Mucosa of descending colon (tissue), 3 donors: ENCODE measurements at regions not wholly inside any gene's neighbourhood (a gene's known extent, or its start where the extent isn't known, plus 50 kb on each side); places are given as distances from the start of the nearest gene placed in this dataset.

Source experiments
- ATAC-seq: fragments of 200-7000 bp; cut with Tn5 transposase; one replicate; pipeline ENCODE4 v1.9.1; 2020; ENCODE audit warnings: mild to moderate bottlenecking, moderate library complexity
- DNase-seq, 3 donors: peaks; one replicate each; pipeline ENCODE4 v3.0.0-alpha.2; 2020
- H3K36me3 ChIP-seq: fragments of 200-600 bp; one replicate; pipeline ENCODE4 v1.8.0; 2021; ENCODE audit warnings: low read depth, mild to moderate bottlenecking
- H3K4me1 ChIP-seq: fragments of 200-600 bp; one replicate; pipeline ENCODE4 v1.8.0; 2021; ENCODE audit warnings: low read depth, mild to moderate bottlenecking
- H3K4me3 ChIP-seq: fragments of 200-600 bp; one replicate; pipeline ENCODE4 v1.8.0; 2021; ENCODE audit warnings: mild to moderate bottlenecking
- H3K9me3 ChIP-seq: fragments of 200-600 bp; one replicate; pipeline ENCODE4 v1.8.0; 2021; ENCODE audit warnings: mild to moderate bottlenecking
- intact Hi-C, 2 donors: fragments of 100-400 bp; cut with DNase I in 1 of 2; cut with micrococcal nuclease in 1 of 2; formaldehyde crosslinking; loops; one replicate each; pipeline versions ENCODE4 v1.11.0 to v1.11.1; 2022; cut with DNase I, micrococcal nuclease
- TF ChIP-seq, protein P1 (sequence below): fragments of 200-600 bp; IDR thresholded peaks from one replicate; pipeline ENCODE4 v1.8.0; 2022; ENCODE audit warnings: antibody characterized with exemption, mild to moderate bottlenecking
- donor health status: DM: no; HTN: no; CAD: no; lungs with moderate emphysema.
- donor health status: DM: no; HTN: no; CAD: no.
- donor health status: DM: no; HTN: yes; CAD: no.

DNA sequence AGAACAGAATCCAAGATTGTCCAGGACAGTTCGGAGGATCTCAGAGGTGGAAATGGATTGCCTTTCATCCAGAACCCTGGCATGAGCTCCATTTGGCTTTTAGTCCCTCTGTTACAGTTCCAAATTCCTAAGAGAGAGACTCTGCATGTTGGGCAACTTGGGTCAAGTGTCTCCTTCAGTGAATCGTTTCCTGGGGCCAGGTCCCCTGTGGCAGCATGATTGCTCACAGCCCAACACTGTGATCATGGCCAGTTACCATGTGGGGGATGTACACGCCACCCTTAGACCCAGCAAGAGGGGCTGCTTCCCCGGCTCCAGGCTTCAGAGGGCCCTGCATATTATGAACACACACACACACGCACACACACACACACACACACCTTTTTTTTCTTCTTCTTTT, 118.6 kb upstream of the GLI2 start:
- DNase-seq: no peak
- H3K4me1 ChIP-seq: no peaks in the 10 kb centered on the region
- H3K4me3 ChIP-seq: no peak overlapping the region
- intact Hi-C loops: no loop called here
- H3K36me3 ChIP-seq: no peaks in the 10 kb centered on the region
- TF ChIP-seq, protein P1, sequence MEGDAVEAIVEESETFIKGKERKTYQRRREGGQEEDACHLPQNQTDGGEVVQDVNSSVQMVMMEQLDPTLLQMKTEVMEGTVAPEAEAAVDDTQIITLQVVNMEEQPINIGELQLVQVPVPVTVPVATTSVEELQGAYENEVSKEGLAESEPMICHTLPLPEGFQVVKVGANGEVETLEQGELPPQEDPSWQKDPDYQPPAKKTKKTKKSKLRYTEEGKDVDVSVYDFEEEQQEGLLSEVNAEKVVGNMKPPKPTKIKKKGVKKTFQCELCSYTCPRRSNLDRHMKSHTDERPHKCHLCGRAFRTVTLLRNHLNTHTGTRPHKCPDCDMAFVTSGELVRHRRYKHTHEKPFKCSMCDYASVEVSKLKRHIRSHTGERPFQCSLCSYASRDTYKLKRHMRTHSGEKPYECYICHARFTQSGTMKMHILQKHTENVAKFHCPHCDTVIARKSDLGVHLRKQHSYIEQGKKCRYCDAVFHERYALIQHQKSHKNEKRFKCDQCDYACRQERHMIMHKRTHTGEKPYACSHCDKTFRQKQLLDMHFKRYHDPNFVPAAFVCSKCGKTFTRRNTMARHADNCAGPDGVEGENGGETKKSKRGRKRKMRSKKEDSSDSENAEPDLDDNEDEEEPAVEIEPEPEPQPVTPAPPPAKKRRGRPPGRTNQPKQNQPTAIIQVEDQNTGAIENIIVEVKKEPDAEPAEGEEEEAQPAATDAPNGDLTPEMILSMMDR: no peak
- H3K9me3 ChIP-seq: no peaks in the 10 kb centered on the region
- no peak for ATAC-seq

DNA sequence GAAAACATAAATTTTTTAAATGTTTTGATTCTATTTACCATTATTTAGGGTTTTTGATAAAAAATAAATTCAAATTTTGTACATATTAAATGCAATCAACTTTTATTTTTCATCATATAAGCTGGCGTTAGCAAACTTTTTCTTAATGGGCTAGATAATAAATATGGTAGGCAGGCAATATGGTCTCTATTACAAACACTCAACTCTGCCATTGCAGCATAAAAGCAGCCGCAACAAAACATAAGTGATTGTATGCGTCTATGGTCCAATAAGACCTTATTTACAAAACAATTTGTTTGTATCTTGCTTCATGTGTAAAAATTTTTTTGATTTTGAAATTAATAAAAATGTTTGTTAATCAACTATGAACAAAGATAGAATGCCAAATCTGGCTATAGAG, 116.8 kb upstream of the GLI2 start:
- H3K4me1 ChIP-seq: no peaks in the 10 kb centered on the region
- intact Hi-C loops: no loop called here
- TF ChIP-seq, protein P1: no peak

DNA sequence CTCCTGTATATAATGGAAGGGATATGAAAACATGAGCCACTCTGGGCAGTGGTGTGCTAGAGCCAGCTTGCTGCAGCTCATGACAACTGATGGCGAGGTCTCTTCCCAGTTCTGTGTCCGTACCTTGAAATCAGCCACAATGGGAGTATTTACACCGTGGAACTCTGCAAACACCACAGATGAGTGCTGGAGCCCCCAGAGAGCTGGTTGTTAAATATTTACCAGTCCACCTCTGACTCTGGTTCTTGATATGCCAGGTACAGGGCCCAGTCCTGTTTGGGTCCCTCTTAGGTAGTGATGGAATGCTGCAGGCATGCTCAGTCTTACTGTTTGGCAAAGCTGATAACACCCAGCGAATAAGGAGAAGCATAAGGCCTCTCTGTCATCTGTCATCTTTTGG, 116.1 kb upstream of the GLI2 start:
- no peak for DNase-seq
- ATAC-seq: no peak
- Histone ChIP-seq H3K9me3 (no peaks in the 10 kb centered on the region), H3K36me3 (no peaks in the 10 kb centered on the region), H3K4me3 (no peak overlapping the region), H3K4me1 (no peaks in the 10 kb centered on the region)
- TF ChIP-seq, protein P1: no peak
- intact Hi-C loops: no loop called here

More for the DNA sequence above, 116.8 kb upstream of the GLI2 start:
- H3K36me3 ChIP-seq: no peaks in the 10 kb centered on the region
- H3K9me3 ChIP-seq: no peaks in the 10 kb centered on the region
- DNase-seq: no peak
- no peak overlapping the region for H3K4me3 ChIP-seq
- no peak for ATAC-seq

DNA sequence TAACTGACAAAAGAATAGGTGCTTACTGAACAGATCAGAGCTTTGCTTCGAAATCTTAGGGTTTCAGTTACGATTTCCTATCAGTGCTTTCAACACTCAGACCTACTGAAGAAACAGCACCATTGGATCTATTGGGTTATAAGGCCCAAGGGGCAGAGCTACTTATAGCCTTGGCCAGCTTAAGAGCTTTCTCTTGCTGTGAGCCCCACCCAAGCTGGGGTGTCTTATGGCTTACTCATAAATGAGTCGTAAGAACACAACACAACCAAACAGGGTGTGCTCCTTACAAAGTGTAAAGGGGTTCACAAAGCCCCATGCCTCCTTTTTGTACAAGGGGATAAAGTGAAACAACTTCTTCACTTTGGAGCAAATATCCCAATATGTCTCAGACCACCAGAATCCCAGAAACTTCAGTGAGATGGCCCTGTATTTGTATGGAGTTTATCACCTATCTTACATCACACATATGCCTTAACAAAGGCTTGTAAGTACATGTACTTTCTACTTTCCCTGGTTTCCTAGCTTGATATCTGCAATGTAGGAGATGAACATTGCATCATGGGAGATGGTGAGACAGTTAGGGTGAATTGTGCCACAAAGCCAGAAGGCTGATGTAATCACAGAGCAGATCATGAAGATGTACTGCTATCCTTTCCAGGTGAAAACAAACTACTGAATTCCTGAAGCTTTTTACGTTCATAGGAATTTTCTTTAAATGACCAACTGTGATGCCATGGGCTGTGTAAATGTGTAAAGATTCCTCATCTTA, 115.5 kb upstream of the GLI2 start:
- intact Hi-C loops: no loop called here
- TF ChIP-seq, protein P1: no peak
- ATAC-seq: no peak

DNA sequence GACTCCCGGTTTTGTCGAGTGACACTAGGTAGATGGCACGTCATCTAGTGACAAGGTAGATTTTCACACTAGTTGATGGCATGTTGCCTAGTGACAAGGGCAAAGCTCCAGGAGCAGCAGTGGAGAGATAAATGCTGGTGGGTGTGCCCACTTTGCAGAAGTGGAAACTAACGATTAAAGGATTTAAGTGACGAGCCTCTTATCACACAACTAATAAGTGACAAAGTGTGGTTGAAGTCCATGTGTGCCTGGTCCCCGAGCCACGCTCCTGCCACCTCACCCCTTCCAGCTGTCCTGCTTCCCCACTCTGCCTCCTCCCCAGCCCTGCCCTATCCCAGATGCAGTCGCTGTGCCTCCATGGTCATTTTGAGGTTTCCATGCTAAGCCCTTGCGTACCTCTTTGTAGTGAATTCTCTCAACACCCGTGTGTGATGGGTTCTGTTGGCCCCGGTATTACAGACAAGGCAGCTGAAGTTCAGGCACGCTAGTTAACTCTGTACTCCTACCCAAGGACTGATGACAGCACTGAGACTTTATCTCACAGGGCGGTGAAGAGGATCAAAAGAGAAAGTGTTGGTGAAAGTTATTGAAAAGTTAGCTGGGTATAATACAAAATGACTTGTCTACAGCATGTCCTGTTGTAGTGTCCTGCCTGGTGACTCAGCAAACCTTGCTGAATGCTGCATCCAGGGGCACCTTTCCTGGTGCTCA, 113.4 kb upstream of the GLI2 start:
- Histone ChIP-seq H3K4me3 (no peak overlapping the region), H3K9me3 (no peaks in the 10 kb centered on the region), H3K36me3 (no peaks in the 10 kb centered on the region), H3K4me1 (no peaks in the 10 kb centered on the region)
- TF ChIP-seq, protein P1: no peak
- ATAC-seq: no peak
- DNase-seq: no peak
- intact Hi-C loops: no loop called here

More for the DNA sequence above, 115.5 kb upstream of the GLI2 start:
- Histone ChIP-seq H3K4me3 (no peak overlapping the region), H3K4me1 (no peaks in the 10 kb centered on the region), H3K36me3 (no peaks in the 10 kb centered on the region), H3K9me3 (no peaks in the 10 kb centered on the region)
- no peak for DNase-seq
